SW 1271 (cell line): ENCODE measurements at regions not wholly inside any gene's neighbourhood (a gene's known extent, or its start where the extent isn't known, plus 50 kb on each side); places are given as distances from the start of the nearest gene placed in this dataset.

Experiments
- DNase-seq, 2 experiments: peaks; one replicate each; lab custom pipeline; 2025; lab: John Stamatoyannopoulos, UW

DNA sequence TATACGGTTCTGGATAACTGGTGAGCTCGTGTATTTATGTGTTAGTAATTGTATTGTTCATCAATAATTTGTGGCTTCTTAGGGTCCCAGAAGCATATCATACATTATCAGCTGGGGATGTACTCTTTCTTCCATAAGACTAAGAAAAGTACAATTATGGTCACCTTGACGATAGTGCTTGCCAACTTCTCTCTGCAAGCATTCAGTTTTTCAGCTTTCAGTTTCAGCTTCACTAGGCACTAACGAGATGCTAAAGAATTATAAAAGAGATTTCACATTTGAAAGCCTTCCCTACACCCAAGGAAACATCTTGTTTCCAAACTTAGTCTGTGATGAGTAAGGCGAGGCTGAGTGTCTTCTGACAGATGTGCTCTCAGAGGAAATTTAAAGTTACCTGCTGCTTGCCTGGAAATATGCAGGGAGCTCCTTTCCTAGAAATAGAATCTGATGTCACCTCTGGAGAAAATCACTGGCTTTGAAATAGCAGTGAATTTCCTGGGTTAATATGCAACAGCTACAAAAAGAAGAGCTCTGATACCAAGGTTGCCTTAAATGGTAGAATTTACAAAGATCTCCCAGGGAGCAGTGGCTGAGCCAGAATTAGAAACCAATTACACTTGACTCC, 1419.9 kb upstream of the TMEM132C start:
- no peak for DNase-seq

GRCh38 chr12:126855768-126856167, 1411.2 kb upstream of the TMEM132C start:
- DNase-seq = no peak

DNA sequence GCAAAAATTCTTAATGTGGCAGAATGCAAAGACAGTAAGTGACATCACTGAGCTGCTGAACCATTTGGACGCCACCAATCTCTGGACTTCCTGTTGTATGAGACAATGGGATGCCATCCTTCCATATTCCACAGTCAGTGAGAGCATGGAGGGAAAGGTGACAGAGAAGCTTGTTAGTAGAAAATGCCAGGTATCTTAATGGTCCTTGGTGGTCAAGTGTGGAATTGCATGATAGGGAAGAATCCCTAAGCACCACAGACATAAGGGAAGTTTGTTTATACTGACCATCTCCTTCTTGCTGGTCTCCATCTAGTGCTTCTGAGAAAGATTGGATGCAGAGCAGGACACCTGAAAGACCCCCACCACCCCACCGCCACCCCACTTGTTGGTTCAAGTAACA, 1410.0 kb upstream of the TMEM132C start:
- no peak for DNase-seq

DNA sequence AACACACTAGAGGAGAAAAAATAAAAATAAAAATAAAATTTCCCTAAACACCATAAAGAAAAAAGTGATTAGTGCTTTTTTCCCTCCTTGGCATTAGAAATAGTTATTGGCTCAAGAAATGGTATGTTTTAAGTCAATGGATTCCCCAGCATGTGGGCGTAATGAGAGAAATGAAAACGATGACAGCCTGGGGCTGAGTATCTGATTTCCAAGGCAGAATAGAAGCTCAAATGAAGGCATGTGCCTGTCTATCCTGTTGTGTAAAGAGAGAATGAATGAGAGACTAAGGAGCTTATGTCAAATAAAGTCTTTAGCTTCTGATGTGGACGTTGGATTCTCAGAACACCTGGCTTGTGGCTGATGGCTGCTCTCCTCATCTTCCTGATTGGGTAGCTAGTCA, 1408.4 kb upstream of the TMEM132C start:
- no peak for DNase-seq

DNA sequence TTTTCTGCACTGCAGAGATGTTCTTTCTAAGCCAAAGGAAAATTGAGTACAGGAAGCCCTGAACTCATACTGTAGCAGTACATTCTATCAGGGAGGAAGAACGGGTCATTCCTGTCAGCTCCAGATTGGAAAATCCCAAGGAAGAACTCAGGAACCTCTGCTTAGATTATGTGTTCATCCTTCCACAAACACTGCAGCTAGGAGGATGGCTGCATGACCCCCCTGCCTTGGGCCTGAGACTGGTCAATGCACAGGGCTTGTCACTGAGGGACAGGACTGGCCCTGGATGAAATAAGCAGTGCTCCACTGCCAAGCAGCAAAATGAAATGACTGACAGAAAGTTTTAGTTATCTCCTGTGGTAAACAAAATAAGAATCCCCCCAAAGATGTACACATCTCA, 1406.8 kb upstream of the TMEM132C start:
- no peak for DNase-seq

- no peak for DNase-seq
These were observed 1404.5 kb upstream of the TMEM132C start for GRCh38 chr12:126862500-126862899.

DNA sequence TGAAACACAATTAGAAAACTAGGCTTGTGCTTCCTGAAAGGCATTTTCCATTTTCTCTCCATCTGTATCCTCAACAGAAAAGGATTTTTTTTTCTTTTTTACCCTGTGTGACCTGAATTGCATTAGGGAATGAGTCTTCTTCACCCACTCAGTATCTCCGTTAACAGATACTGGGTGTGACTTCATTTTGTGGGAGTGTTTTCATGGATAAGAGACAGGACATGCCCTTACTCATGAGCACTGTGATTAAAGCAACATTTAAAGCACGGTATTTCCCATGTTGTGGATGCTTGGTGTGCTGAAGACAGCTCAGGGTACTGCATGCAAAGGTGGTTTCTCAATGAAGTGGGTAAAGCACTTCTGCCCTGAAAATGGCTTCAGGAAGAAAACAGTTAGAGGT, 1397.3 kb upstream of the TMEM132C start:
- no peak for DNase-seq

DNA sequence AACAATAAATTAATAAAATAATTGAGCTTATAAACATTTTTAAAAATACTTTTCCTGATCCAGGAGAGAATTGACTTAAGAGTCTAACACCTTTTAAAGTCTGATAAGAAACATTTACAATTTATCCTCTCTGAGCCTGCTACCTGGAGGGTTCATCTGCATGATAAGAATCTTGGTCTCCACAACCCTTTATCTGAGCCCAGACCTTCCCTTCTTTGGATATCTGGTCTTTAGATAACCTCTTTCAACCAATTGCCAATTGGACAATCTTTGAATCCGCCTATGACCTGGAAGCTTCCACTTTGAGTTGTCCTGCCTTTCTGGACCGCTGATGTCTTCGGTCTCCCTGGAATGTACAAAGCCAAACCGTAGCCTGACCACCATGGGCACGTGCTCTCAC, 1393.3 kb upstream of the TMEM132C start:
- DNase-seq = no peak

DNA sequence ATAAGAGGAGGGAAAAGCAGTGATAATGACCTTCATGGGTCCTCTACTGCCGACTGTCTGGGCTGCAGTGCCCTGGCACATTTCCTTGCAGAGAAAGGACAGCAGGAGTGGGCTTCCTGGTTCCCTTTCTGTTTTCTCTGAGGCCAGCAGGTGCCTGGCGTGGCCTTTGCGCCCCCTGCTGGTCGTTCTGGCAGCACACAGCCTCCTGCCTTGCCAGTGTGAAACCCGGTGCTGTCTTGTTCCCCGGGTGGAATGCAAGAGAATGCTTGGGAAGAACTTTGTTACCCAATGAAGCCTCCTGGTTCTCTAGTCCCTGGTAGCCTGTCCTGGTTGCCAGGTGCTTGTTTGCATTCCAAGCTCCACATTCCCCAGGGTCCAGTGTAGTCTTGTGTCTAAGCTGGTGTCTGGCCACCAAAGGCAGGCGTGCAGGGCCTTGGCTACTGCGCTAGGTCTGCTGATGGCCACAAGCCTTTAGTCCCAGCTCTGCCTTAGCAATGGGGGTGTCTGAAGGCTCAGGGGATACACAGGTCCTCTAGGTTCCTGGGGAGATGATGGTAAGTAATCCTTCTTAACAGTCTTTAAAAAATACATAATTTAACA, 1392.4 kb upstream of the TMEM132C start:
- peak in 1 of 2 experiments; percentile 22 for DNase-seq

- no peak for DNase-seq
These were observed 1387.1 kb upstream of the TMEM132C start for GRCh38 chr12:126879842-126880241.

DNA sequence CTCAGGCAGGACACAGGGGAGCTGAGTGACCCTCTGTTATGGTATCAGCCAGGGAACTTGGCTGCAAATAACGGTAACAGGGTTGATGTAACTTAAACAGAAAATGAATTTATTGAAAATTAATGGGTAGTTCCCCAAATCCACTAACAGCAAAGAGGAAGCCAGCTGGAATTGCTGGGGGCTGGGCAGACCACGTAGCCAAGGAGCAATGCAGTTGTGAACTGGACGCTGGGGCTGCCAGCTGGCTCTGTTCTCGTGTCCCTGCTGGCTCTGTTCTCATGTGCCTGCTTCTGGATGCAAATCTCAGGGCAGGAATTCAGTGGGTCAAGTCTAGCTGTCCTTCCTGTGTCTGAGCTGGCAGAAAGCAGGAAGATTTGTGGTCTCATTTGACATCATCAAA, 1383.3 kb upstream of the TMEM132C start:
- DNase-seq = no peak

- no peak for DNase-seq
These were observed 1377.5 kb upstream of the TMEM132C start for GRCh38 chr12:126889501-126889900.

- no peak for DNase-seq
These were observed 1376.9 kb upstream of the TMEM132C start for GRCh38 chr12:126890097-126890496.

GRCh38 chr12:126891789-126892188, 1375.2 kb upstream of the TMEM132C start:
- DNase-seq = no peak

GRCh38 chr12:126895951-126896913, 1370.7 kb upstream of the TMEM132C start:
- DNase-seq = no peak

DNA sequence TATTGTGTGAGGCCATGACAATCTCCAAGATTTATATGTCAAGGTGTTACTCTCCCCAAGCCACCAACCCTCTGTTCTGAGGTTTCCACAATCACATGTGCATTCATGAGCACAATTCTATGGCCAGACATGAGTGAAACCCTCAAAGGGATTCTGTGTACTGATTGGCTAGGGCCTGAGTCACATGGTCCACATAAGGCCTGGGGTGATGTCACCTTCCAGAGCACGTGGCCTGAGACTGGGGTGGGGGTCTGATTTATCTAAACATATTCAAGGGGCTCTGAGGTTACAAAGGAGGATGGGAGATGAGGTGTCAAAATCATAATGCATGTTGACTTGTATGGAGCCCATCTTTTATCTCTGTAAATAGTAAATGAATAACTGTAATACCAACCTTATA, 1369.9 kb upstream of the TMEM132C start:
- no peak for DNase-seq

DNA sequence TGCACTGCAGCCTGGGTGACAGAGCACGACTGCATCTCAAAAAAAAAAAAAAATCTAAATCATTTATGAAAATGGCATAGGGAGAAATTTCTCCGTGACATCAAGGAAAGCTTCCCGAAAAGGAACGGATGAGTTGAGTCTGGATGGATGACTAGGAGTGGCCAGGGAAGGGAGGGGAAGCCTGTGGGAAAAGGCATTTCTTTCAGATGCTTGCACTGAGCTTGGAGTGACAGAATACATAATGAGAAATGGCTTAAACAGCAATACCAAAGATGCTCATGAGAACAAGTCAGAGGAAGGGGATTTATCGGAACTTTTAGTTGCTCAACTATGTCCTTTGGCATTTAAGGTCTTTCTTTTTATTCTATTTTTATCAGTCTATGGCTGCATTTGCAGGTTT, 1369.2 kb upstream of the TMEM132C start:
- no peak for DNase-seq

DNA sequence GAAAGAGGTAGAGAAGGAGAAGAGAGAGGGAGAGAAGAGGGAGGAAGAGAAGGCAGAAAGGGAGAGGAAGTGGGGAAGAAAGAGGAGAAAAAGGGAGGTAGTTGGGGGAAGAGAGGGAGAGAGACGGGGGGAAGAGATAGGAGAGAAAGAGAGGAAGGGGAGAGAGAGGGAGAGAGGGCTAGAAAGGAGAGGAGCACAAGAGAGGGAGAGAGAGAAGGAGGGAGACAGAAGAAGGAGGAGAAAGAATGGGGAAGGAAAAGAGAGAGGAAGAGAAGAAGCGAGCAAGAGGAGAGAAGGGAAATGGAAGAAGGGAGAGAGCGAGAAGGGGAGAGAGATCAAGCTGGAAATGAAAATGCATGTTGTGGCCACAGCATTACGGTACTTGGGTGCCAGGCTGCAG, 1368.4 kb upstream of the TMEM132C start:
- DNase-seq = no peak

DNA sequence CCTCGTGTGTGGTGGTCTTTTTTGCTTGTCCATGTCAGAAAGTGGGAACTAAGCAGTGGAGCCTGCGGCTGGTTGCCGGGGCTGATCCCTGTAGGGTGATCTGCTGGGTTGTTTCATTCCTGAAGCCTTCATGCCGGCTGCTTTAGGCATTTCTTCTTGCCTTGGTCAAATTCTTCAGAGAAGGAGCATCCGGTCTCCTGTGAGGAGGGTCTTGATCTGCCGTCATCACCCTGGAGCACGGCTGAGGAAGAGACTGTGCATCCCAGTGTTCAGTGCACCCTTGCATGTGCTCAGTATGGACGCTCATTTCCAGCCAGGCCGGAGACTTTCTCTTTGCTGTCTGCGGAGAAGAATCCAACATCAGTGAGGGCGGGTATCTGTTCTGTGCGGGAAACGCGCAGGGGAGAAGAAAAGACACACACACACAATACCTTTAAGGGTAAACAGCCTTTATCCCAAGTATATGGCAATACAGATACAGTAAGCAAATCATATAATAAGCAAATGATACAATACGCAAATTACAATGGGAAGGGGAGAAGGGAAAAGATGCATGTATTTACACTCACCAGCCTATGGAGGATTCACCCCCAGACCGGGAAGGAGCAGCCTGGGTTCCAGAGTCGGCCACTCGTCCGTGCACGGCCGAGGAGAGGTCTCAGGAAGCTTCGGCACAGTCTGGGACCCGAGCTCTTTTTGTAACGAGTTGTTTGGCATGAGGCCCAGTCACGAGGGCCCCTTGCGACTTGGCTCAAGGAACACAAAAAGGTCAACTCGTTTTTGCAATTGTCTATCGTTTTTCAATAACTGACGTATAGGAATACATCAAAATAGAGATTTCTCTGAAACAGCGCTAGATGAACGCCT, 1366.8 kb upstream of the TMEM132C start:
- no peak for DNase-seq

DNA sequence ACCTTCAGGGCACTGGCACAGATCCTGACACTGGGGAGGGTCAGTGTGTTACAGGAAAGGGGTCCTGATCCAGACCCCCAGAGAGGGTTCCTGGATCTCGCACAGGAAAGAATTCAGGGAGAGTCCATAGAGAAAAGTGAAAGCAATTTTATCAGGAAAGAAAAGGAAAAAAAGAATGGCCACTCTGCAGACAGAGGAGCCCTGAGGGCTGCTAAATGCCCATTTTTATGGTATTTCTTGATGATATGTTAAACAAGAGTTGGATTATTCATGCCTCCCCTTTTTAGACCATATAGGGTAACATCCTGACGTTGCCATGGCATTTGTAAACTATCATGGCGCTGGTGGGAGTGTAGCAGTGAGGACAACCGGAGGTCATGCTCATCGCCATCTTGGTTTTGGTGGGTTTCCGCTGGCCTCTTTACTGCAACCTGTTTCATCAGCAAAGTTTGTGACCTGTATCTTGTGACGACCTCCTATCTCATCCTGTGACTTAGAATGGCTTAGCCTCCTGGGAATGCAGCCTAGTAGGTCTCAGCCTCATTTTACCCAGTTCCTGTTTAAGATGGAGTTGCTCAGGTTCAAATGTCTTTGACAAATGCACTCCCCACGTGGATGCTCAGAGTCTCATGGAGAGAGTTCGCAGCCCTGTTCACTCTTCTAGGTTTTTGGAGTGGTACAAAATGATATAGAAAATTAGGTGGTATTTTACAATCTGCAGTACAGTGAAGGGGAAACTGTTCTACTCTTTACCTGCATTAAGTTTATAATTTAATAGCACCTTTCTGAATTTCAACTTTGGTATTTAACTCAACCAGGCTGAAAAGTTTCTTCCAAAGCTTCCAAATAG, 1363.7 kb upstream of the TMEM132C start:
- no peak for DNase-seq

- DNase-seq = no peak
These were observed 1361.2 kb upstream of the TMEM132C start for GRCh38 chr12:126905752-126906151.
